ENCODE measurements at regions not wholly inside any gene's neighbourhood (a gene's known extent, or its start where the extent isn't known, plus 50 kb on each side); places are given as distances from the start of the nearest gene placed in this dataset.
A peak's percentile ranks its signal among the peaks of the same experiment; 100 is the strongest.

DNA sequence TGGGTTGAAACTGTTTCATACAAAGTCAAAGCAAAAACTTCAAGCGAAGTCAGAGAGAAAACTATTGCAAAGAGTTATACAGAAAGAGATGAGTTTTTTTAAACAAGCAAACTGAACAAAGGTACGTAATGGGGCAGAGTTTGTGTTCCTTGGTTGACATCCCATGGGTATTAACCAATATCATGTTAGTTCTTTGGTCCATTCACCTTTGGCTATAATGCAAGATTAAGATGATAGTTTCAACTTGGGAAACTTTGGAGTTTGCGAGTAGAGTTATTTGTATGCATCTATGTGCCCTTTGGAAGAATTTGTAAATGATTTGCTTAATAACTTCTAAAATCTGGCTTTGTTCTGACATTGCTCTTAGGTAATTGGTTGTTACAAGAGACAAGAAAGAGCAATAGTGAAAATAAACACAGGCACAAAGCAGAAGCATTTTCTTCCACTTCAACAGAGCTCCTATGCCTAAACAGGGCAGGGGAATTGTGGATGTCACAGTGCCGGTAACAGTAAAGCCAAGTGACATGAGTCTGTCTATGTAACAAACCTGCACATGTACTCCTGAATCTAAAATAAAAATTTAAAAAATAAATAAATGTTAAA, 936.1 kb downstream of the SUCLG1 start:
- POLR2A ChIA-PET: no interaction called here
- no peak overlapping the region for H3K27ac ChIP-seq (ENCODE audit: extremely low read depth, low read depth, low read length)
- no peaks in the 10 kb centered on the region for H3K9me3 ChIP-seq (replicated peaks; ENCODE audit: control insufficient read depth, insufficient read depth, low read depth, low read length)
- in situ Hi-C loops (cut with MboI): no loop called here
- WGBS (ENCODE audit: insufficient coverage, low coverage, missing lambda C conversion rate): 8% methylated on average over 4 of the region's 4 CpGs
- H3K9me1 ChIP-seq (ENCODE audit: control insufficient read depth, insufficient read depth, low read length): no peaks in the 10 kb centered on the region
- H3K9ac ChIP-seq (ENCODE audit: insufficient read depth in 1 of 2, low read depth in 2 of 2, low read length in 2 of 2): no peak overlapping the region
- no peaks in the 10 kb centered on the region for H3K79me2 ChIP-seq (ENCODE audit: control insufficient read depth, insufficient read depth, low read length)
- H2AFZ ChIP-seq (ENCODE audit: low read depth, low read length): peak overlapping the region; percentile 38; the same call in 1 of the 2 replicates
- BruUV-seq (replicated peaks): no TSS peak
- no peak for DNase-seq (ENCODE audit: extremely low read depth in 1 of 4, low spot score in 3 of 4)
- 0 out of 5 replicates have a peak, but pooled peaks cover 0 to 1% of the 10 kb centered on the region in 2 experiments for H3K4me1 ChIP-seq (replicated peaks in 1 of 2; ENCODE audit: control insufficient read depth in 2 of 2, insufficient read depth in 2 of 2, low read length in 2 of 2)
- intact Hi-C loops (cut with micrococcal nuclease): no loop called here
- H4K20me1 ChIP-seq (replicated peaks; ENCODE audit: control insufficient read depth, insufficient read depth, low read length): no peaks in the 10 kb centered on the region
- no peak overlapping the region for H3K4me3 ChIP-seq
- no peak for FAIRE-seq
- H3K27me3 ChIP-seq (ENCODE audit: control insufficient read depth in 2 of 2, insufficient read depth in 2 of 2, low read length in 2 of 2): no peaks in the 10 kb centered on the region
- no peak for ATAC-seq
- CTCF ChIA-PET (ENCODE audit: low intra/inter-chr PET ratio): no interaction called here
- H3K4me2 ChIP-seq (ENCODE audit: insufficient read depth, low read length): no peak overlapping the region
- no peaks in the 10 kb centered on the region for H3K36me3 ChIP-seq (ENCODE audit: control insufficient read depth, insufficient read depth, low read length)
- TF ChIP-seq ZFX (CRISPR knock-in tag; IDR thresholded peaks at IDR 0.05): no peak
- TF ChIP-seq, protein P1, sequence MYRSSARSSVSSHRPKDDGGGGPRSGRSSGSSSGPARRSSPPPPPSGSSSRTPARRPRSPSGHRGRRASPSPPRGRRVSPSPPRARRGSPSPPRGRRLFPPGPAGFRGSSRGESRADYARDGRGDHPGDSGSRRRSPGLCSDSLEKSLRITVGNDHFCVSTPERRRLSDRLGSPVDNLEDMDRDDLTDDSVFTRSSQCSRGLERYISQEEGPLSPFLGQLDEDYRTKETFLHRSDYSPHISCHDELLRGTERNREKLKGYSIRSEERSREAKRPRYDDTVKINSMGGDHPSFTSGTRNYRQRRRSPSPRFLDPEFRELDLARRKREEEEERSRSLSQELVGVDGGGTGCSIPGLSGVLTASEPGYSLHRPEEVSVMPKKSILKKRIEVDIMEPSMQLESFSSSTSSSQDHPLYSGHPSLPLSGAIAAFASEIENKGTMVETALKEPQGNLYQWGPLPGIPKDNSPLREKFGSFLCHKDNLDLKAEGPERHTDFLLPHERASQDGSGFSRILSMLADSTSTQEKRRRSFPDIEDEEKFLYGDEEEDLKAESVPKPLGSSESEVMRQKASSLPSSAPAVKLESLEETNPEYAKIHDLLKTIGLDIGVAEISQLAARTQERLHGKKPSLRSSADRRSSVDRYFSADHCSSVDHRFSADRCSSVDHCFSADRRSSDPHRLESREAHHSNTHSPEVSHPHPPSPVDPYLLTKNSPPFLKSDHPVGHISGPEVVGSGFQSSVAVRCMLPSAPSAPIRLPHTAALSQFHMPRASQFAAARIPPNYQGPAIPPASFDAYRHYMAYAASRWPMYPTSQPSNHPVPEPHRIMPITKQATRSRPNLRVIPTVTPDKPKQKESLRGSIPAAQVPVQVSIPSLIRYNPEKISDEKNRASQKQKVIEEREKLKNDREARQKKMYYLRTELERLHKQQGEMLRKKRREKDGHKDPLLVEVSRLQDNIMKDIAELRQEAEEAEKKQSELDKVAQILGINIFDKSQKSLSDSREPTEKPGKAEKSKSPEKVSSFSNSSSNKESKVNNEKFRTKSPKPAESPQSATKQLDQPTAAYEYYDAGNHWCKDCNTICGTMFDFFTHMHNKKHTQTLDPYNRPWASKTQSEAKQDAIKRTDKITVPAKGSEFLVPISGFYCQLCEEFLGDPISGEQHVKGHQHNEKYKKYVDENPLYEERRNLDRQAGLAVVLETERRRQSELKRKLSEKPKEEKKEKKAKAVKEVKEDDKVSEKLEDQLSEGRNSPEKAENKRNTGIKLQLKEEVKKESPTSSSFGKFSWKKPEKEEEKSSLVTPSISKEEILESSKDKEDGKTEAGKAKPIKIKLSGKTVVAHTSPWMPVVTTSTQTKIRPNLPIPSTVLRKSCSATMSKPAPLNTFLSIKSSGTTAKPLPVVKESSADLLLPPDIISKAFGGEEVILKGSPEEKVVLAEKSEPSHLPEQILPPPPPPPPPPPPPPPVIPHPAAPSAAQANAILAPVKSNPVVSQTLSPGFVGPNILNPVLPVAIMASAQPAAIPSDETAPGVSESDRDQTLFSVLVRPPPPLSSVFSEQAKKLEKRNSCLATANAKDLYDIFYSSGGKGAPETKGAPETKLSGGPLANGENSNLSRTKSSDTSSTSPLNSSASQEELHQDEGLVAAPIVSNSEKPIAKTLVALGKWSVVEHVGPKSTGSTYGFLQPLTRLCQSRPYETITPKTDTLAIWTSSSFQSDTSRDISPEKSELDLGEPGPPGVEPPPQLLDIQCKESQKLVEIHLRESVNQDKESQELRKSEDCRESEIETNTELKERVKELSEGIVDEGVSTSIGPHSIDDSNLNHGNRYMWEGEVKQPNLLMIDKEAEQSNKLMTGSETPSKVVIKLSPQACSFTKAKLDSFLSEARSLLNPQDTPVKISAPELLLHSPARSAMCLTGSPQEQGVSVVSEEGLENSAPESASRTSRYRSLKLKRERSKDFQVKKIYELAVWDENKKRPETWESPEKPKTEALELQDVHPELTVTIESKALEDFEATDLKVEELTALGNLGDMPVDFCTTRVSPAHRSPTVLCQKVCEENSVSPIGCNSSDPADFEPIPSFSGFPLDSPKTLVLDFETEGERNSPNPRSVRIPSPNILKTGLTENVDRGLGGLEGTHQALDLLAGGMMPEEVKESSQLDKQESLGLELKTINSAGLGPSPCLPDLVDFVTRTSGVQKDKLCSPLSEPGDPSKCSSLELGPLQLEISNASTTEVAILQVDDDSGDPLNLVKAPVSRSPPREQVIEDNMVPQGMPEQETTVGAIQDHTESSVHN (IDR thresholded peaks at IDR 0.05; ENCODE audit: borderline replicate concordance in 1 of 2, low read depth in 1 of 2): no peak
- TF ChIP-seq ZNF239 (CRISPR knock-in tag; IDR thresholded peaks at IDR 0.05): no peak
- no peak for TF ChIP-seq NFXL1 (CRISPR knock-in tag; IDR thresholded peaks at IDR 0.05)
- no peak for TF ChIP-seq ZNF197 (CRISPR knock-in tag; IDR thresholded peaks at IDR 0.05; ENCODE audit: low read depth)
- TF ChIP-seq JUN (IDR thresholded peaks at IDR 0.05; ENCODE audit: borderline replicate concordance, low read depth, low read length): no peak
- TF ChIP-seq JUN (CRISPR knock-in tag; IDR thresholded peaks at IDR 0.05; ENCODE audit: borderline replicate concordance): no peak
- TF ChIP-seq, protein P2, sequence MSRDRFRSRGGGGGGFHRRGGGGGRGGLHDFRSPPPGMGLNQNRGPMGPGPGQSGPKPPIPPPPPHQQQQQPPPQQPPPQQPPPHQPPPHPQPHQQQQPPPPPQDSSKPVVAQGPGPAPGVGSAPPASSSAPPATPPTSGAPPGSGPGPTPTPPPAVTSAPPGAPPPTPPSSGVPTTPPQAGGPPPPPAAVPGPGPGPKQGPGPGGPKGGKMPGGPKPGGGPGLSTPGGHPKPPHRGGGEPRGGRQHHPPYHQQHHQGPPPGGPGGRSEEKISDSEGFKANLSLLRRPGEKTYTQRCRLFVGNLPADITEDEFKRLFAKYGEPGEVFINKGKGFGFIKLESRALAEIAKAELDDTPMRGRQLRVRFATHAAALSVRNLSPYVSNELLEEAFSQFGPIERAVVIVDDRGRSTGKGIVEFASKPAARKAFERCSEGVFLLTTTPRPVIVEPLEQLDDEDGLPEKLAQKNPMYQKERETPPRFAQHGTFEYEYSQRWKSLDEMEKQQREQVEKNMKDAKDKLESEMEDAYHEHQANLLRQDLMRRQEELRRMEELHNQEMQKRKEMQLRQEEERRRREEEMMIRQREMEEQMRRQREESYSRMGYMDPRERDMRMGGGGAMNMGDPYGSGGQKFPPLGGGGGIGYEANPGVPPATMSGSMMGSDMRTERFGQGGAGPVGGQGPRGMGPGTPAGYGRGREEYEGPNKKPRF (IDR thresholded peaks at IDR 0.05; ENCODE audit: low read depth, low read length): no peak
- TF ChIP-seq ZNF133 (CRISPR knock-in tag; IDR thresholded peaks at IDR 0.05): no peak
- no peak for TF ChIP-seq EZH2 (IDR thresholded peaks at IDR 0.05; ENCODE audit: borderline replicate concordance, low read depth, low read length)
